Liver (tissue), 8 donors: ENCODE measurements at regions not wholly inside any gene's neighbourhood (a gene's known extent, or its start where the extent isn't known, plus 50 kb on each side); places are given as distances from the start of the nearest gene placed in this dataset.

Source experiments
- DNase-seq: peaks from one replicate; pipeline ENCODE4 v3.0.0-alpha.2; 2017; ENCODE audit warnings: low spot score
- H3K27ac ChIP-seq, 2 donors: one replicate each; pipeline ENCODE4 v1.7.0; 2013; ENCODE audit warnings: inconsistent platforms in 2 of 2, low read length in 2 of 2, control low read depth in 1 of 2, low read depth in 1 of 2, mild to moderate bottlenecking in 1 of 2
- H3K27me3 ChIP-seq, 4 donors: one replicate each; pipeline versions ENCODE4 v1.6.1 to v1.7.0; 2013; ENCODE audit warnings: low read length in 3 of 4, inconsistent platforms in 1 of 4, mild to moderate bottlenecking in 1 of 4, moderate library complexity in 1 of 4; ENCODE audit not compliant: control insufficient read depth in 4 of 4, insufficient read depth in 4 of 4
- H3K36me3 ChIP-seq, 4 donors: one replicate each; pipeline versions ENCODE4 v1.6.1 to v1.7.0; 2013; ENCODE audit warnings: low read length in 3 of 4, mild to moderate bottlenecking in 3 of 4, low read depth in 1 of 4, moderate library complexity in 1 of 4; ENCODE audit not compliant: control insufficient read depth in 4 of 4, insufficient read depth in 3 of 4
- H3K4me1 ChIP-seq, 4 donors: one replicate each; pipeline versions ENCODE4 v1.6.1 to v1.7.0; 2013; ENCODE audit warnings: low read length in 3 of 4, mild to moderate bottlenecking in 3 of 4, moderate library complexity in 1 of 4; ENCODE audit not compliant: control insufficient read depth in 4 of 4, insufficient read depth in 4 of 4
- H3K4me3 ChIP-seq, 3 donors: one replicate each; pipeline versions ENCODE4 v1.6.1 to v1.7.0; 2013; ENCODE audit warnings: low read length in 3 of 3, control low read depth in 1 of 3, low read depth in 1 of 3, mild to moderate bottlenecking in 1 of 3
- H3K9ac ChIP-seq, 2 donors: one replicate each; pipeline ENCODE4 v1.7.0; 2013; ENCODE audit warnings: low read length in 2 of 2, mild to moderate bottlenecking in 2 of 2, moderate library complexity in 2 of 2, control low read depth in 1 of 2, low read depth in 1 of 2
- H3K9me3 ChIP-seq, 4 donors: one replicate each; pipeline versions ENCODE4 v1.6.1 to v1.7.0; 2013; ENCODE audit warnings: low read length in 3 of 4; ENCODE audit not compliant: control insufficient read depth in 4 of 4
- ATF3 ChIP-seq: IDR thresholded peaks from 2 replicates; pipeline ENCODE4 v1.6.1; 2016; ENCODE audit warnings: antibody characterized with exemption
- EGR1 ChIP-seq, 2 donors: IDR thresholded peaks; 2 replicates each; pipeline ENCODE4 v1.6.1; 2016 to 2018; ENCODE audit warnings: antibody characterized with exemption in 2 of 2, low read depth in 2 of 2
- FOXA1 ChIP-seq: IDR thresholded peaks from 2 replicates; pipeline ENCODE4 v1.6.1; 2016; ENCODE audit warnings: antibody characterized with exemption
- FOXA2 ChIP-seq: IDR thresholded peaks from 2 replicates; pipeline ENCODE4 v1.6.1; 2016; ENCODE audit warnings: antibody characterized with exemption
- GABPA ChIP-seq, 2 donors: IDR thresholded peaks in 1 of 2; conservative IDR thresholded peaks in 1 of 2; 2 replicates each; pipeline ENCODE4 v1.6.1; 2016; ENCODE audit warnings: antibody characterized with exemption in 2 of 2, mild to moderate bottlenecking in 1 of 2, moderate library complexity in 1 of 2
- HNF4A ChIP-seq, 2 donors: conservative IDR thresholded peaks; 2 replicates each; pipeline ENCODE4 v1.6.1; 2016; ENCODE audit warnings: antibody characterized with exemption in 2 of 2, mild to moderate bottlenecking in 2 of 2
- JUND ChIP-seq, 2 donors: IDR thresholded peaks; 2 replicates each; pipeline ENCODE4 v1.6.1; 2016; ENCODE audit warnings: antibody characterized with exemption in 2 of 2
- MAX ChIP-seq: IDR thresholded peaks from 2 replicates; pipeline ENCODE4 v1.6.1; 2016; ENCODE audit warnings: antibody characterized with exemption
- NR2F2 ChIP-seq: IDR thresholded peaks from 2 replicates; pipeline ENCODE4 v1.6.1; 2016; ENCODE audit warnings: antibody characterized with exemption
- RAD21 ChIP-seq, 2 donors: IDR thresholded peaks; 2 replicates each; pipeline ENCODE4 v1.6.1; 2016; ENCODE audit warnings: antibody characterized with exemption in 2 of 2, mild to moderate bottlenecking in 2 of 2
- RXRA ChIP-seq, 2 donors: IDR thresholded peaks; 2 replicates each; pipeline ENCODE4 v1.6.1; 2017 to 2018; ENCODE audit warnings: antibody characterized with exemption in 2 of 2, mild to moderate bottlenecking in 1 of 2
- SP1 ChIP-seq: IDR thresholded peaks from 2 replicates; pipeline ENCODE4 v1.6.1; 2018; ENCODE audit warnings: antibody characterized with exemption, mild to moderate bottlenecking
- YY1 ChIP-seq: IDR thresholded peaks from 2 replicates; pipeline ENCODE4 v1.6.1; 2016; ENCODE audit warnings: antibody characterized with exemption, mild to moderate bottlenecking
- ZBTB33 ChIP-seq: IDR thresholded peaks from 2 replicates; pipeline ENCODE4 v1.6.1; 2016; ENCODE audit warnings: antibody characterized with exemption
- WGBS: extraction: QIAGEN DNeasy Blood & Tissue Kit; methylation state at CpG from one replicate; pipeline ENCODE4 v1.1.7; 2013; 5-methylcytosine and 5-hydroxymethylcytosine counted together
- TF ChIP-seq, protein P1 (sequence below): IDR thresholded peaks from 2 replicates; pipeline ENCODE4 v1.6.1; 2016; ENCODE audit warnings: antibody characterized with exemption, mild to moderate bottlenecking
- TF ChIP-seq, protein P2 (sequence below): fragments of 150-350 bp; IDR thresholded peaks from 2 replicates; pipeline ENCODE4 v1.5.1; 2017; ENCODE audit warnings: improper control_type of control experiment, low read depth, low read length; ENCODE audit not compliant: missing input control
- donor health status: healthy.
- donor health status: healthy.
- donor health status: healthy.
- donor health status: healthy.
- donor health status: healthy.

DNA sequence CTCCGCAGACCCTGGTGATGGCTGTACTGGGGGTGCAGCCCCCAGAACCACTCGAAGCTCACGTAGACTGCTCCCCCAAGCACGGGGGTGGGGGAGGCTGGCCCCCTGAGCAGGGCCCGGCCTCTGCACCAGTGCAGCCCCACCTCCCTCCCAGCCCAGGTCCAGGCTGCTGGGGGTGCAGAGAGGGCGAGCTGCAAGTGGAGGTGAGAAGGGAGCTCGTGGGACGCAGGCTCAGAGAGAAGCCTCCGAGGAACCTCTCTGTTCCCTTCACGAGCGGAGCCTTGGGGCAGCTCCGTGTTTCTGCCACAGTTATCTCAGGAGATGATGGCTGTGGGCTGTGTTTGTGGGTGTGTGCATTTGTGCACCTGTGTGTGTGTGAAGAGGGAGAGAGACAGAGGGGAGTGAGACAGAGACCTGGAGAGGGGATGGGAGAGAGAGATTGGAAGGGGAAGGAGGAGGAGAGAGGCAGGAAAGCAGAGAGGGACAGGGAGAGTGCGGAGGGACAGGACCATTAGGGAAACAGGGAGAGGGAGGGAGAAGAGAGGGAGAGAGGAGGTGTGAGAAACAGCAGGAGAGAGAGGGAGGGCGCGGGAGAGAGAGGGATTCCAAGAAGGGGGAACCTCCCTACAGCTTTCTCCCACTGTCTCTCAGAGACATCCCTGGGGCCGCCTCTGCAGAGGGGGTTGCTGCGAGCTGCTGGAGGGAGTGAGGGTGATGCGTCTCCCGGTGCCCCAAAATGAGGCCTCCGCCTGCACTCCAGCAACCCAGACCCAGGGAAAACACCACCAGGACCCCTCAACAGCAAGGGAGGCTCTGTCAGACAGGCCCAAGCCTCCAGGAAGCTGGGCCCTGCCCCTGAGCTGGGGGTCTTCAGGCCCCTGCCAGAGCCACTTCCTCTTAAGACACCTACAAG is 1488.6 kb downstream of the BRD1 start:
- Histone ChIP-seq H3K4me3 (no peak overlapping the region), H3K9ac (no peak overlapping the region), H3K27ac (no peak overlapping the region), H3K27me3 (no peaks in the 10 kb centered on the region), H3K36me3 (no peaks in the 10 kb centered on the region), H3K9me3 (no peaks in the 10 kb centered on the region), H3K4me1 (no peaks in the 10 kb centered on the region)
- no peak for DNase-seq
- 64% methylated on average over 20 of the region's 20 CpGs for WGBS
- TF ChIP-seq NR2F2 (no peak), ATF3 (no peak), SP1 (no peak), FOXA2 (no peak), FOXA1 (no peak)

- H3K4me3 ChIP-seq: no peak overlapping the region
- H3K9me3 ChIP-seq: no peaks in the 10 kb centered on the region
- 80% methylated on average over 17 of the region's 17 CpGs for WGBS
- no peak overlapping the region for H3K9ac ChIP-seq
- no peak for DNase-seq
- no peak overlapping the region for H3K27ac ChIP-seq
- H3K36me3 ChIP-seq: no peaks in the 10 kb centered on the region
- TF ChIP-seq HNF4A (conservative IDR thresholded peaks at IDR 0.05) (no peak), ZBTB33 (no peak), RXRA (IDR thresholded peaks at IDR 0.05) (no peak), FOXA1 (no peak), GABPA (IDR thresholded peaks at IDR 0.05 in 1 of 2, conservative IDR thresholded peaks at IDR 0.05 in 1 of 2) (no peak), SP1 (no peak), EGR1 (IDR thresholded peaks at IDR 0.05; ENCODE audit: low read depth in 2 of 2) (no peak), YY1 (no peak), JUND (IDR thresholded peaks at IDR 0.05) (no peak), ATF3 (no peak), RAD21 (IDR thresholded peaks at IDR 0.05) (no peak), MAX (no peak)
- TF ChIP-seq, protein P1, sequence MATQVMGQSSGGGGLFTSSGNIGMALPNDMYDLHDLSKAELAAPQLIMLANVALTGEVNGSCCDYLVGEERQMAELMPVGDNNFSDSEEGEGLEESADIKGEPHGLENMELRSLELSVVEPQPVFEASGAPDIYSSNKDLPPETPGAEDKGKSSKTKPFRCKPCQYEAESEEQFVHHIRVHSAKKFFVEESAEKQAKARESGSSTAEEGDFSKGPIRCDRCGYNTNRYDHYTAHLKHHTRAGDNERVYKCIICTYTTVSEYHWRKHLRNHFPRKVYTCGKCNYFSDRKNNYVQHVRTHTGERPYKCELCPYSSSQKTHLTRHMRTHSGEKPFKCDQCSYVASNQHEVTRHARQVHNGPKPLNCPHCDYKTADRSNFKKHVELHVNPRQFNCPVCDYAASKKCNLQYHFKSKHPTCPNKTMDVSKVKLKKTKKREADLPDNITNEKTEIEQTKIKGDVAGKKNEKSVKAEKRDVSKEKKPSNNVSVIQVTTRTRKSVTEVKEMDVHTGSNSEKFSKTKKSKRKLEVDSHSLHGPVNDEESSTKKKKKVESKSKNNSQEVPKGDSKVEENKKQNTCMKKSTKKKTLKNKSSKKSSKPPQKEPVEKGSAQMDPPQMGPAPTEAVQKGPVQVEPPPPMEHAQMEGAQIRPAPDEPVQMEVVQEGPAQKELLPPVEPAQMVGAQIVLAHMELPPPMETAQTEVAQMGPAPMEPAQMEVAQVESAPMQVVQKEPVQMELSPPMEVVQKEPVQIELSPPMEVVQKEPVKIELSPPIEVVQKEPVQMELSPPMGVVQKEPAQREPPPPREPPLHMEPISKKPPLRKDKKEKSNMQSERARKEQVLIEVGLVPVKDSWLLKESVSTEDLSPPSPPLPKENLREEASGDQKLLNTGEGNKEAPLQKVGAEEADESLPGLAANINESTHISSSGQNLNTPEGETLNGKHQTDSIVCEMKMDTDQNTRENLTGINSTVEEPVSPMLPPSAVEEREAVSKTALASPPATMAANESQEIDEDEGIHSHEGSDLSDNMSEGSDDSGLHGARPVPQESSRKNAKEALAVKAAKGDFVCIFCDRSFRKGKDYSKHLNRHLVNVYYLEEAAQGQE: no peak
- TF ChIP-seq, protein P2, sequence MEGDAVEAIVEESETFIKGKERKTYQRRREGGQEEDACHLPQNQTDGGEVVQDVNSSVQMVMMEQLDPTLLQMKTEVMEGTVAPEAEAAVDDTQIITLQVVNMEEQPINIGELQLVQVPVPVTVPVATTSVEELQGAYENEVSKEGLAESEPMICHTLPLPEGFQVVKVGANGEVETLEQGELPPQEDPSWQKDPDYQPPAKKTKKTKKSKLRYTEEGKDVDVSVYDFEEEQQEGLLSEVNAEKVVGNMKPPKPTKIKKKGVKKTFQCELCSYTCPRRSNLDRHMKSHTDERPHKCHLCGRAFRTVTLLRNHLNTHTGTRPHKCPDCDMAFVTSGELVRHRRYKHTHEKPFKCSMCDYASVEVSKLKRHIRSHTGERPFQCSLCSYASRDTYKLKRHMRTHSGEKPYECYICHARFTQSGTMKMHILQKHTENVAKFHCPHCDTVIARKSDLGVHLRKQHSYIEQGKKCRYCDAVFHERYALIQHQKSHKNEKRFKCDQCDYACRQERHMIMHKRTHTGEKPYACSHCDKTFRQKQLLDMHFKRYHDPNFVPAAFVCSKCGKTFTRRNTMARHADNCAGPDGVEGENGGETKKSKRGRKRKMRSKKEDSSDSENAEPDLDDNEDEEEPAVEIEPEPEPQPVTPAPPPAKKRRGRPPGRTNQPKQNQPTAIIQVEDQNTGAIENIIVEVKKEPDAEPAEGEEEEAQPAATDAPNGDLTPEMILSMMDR: no peak
- H3K27me3 ChIP-seq: no peaks in the 10 kb centered on the region
- H3K4me1 ChIP-seq: no peaks in the 10 kb centered on the region
Observed at GRCh38 chr22:48337957-48338792, 1489.5 kb downstream of the BRD1 start.
